GM23338 (cell line): ENCODE measurements at regions not wholly inside any gene's neighbourhood (a gene's known extent, or its start where the extent isn't known, plus 50 kb on each side); places are given as distances from the start of the nearest gene placed in this dataset.

Source experiments
- CREB1 ChIP-seq: fragments of 250-450 bp; sonication (Bioruptor Pico); IDR thresholded peaks from 2 replicates; pipeline ENCODE4 v1.5.0; 2020; ENCODE audit warnings: low read depth, mild to moderate bottlenecking, moderate library complexity
- CTCF ChIP-seq, 2 experiments: fragments of 200-600 bp in 1 of 2; sonication (generic) in 1 of 2; conservative IDR thresholded peaks; 2 replicates each; pipeline versions ENCODE4 v1.5.1 to v1.6.1; 2016 to 2017; ENCODE audit warnings: antibody characterized with exemption in 2 of 2, low read depth in 2 of 2, mild to moderate bottlenecking in 2 of 2, moderate library complexity in 1 of 2
- EZH2 ChIP-seq: fragments of 200-600 bp; sonication (generic); IDR thresholded peaks from one replicate; pipeline ENCODE4 v1.8.0; 2017; ENCODE audit warnings: antibody characterized with exemption, mild to moderate bottlenecking, low read depth; ENCODE audit not compliant: unreplicated experiment
- EZH2phosphoT487 ChIP-seq: fragments of 200-600 bp; sonication (generic); IDR thresholded peaks from one replicate; pipeline ENCODE4 v1.8.1; 2018; ENCODE audit warnings: antibody characterized with exemption; ENCODE audit not compliant: unreplicated experiment
- JUNB ChIP-seq: IDR thresholded peaks from one replicate; pipeline ENCODE4 v1.6.1; 2016; ENCODE audit warnings: antibody characterized with exemption; ENCODE audit not compliant: unreplicated experiment
- NANOG ChIP-seq: IDR thresholded peaks from 2 replicates; pipeline ENCODE4 v1.6.1; 2016; ENCODE audit warnings: antibody characterized with exemption, borderline replicate concordance
- POLR2AphosphoS5 ChIP-seq: IDR thresholded peaks from 2 replicates; pipeline ENCODE4 v1.6.1; 2016; ENCODE audit warnings: antibody characterized with exemption, low read depth
- REST ChIP-seq: IDR thresholded peaks from one replicate; pipeline ENCODE4 v1.6.1; 2018; ENCODE audit warnings: antibody characterized with exemption; ENCODE audit not compliant: unreplicated experiment
- STAT1 ChIP-seq: IDR thresholded peaks from one replicate; pipeline ENCODE4 v1.6.1; 2016; ENCODE audit warnings: antibody characterized with exemption; ENCODE audit not compliant: unreplicated experiment
- ZNF114 ChIP-seq: fragments of 250-450 bp; sonication (Bioruptor Pico); IDR thresholded peaks from 2 replicates; pipeline ENCODE4 v1.5.0; 2020; ENCODE audit warnings: mild to moderate bottlenecking, moderate library complexity

- no peak for TF ChIP-seq CTCF (conservative IDR thresholded peaks at IDR 0.05; ENCODE audit: low read depth in 2 of 2)
- TF ChIP-seq ZNF114 (CRISPR knock-in tag): no peak
- TF ChIP-seq JUNB: no peak
- TF ChIP-seq REST: no peak
- no peak for TF ChIP-seq EZH2
- no peak for TF ChIP-seq EZH2phosphoT487
- TF ChIP-seq POLR2AphosphoS5: no peak
- TF ChIP-seq NANOG: no peak
- no peak for TF ChIP-seq STAT1
- TF ChIP-seq CREB1 (CRISPR knock-in tag): no peak
Observed at GRCh38 chr6:85705220-85705619, 62.5 kb upstream of the SYNCRIP start.
